GM18909 (cell line): ENCODE measurements at regions not wholly inside any gene's neighbourhood (a gene's known extent, or its start where the extent isn't known, plus 50 kb on each side); places are given as distances from the start of the nearest gene placed in this dataset.

Experiments used
- ATAC-seq: cut with Tn5 transposase; IDR thresholded peaks from one replicate; pipeline ENCODE4 v1.9.1; 2021; ENCODE audit warnings: mild to moderate bottlenecking; ENCODE audit not compliant: unreplicated experiment, poor library complexity

DNA sequence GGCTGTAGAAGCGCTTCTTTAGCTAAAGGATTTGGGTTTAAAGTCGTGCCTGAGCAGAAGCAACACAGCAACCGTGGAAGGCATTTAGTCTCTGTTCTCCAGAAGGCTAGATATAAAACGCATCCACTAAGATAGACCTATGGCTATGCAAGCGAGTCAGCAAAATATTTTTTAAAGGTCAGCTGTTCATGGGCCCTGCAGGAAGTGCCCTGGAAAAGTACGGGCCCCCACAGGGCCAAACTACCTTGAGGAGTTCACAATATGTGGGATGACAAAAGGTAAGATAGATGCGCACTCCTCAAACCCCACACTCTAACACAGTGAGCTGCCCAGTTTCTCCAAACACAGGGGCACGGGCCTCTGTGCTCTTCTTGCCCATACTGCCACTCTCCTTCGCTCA lies 261.6 kb downstream of the VPS13C start:
- no peak for ATAC-seq

DNA sequence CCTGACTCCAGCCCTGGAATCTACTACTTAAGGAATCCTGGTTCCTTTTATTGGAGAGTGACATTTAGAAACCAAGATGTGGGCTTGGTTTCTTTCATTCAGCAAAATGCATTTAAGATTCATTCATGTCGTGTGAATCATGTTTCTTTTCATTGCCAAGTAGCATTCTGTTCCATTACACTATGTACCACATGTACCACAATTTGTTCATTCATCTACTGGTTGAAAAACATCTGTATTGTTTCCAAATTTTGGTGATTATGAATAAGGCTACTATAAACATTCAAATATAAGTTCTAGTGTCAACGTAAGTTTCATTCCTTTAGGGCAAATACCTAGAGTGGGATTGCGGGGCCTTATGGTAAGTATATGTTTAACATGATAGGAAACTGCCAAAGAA lies 264.2 kb downstream of the VPS13C start:
- no peak for ATAC-seq

DNA sequence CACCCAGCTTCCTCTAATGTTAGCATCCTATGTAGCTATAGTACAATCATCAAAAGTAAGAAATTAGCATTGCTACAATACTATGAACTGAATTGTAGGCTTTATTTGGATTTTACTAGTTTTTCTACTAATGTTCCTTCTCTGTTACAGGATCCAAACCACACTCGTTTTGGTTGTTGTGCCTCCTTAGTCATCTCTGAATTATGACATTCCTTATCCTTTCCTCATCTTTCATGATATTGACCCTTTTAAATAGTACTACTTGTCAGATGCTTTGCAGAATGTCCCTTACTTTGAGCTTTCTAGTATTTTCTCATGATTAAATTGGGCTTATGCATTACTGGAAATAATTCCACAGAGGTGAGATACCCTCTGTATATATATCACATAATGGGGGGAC lies 265.4 kb downstream of the VPS13C start:
- no peak for ATAC-seq

DNA sequence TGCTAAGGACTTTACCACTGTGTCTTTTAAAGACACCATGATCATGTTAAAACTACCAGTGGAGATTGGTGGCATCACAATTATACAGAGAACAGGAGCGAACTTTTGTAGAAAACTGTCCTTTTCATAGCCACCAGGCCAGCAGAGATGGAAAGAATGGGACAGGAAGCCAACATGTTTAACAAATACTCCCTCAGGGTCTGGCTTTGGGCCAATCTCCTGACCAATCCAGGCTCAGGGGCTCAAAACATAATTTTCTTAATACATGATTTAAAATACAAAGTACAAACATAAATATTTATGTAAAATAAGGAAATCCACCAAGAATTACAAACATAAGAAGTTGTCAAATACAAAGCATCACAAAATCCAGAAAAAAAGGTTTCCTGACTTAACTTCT lies 266.0 kb downstream of the VPS13C start:
- ATAC-seq: no peak

DNA sequence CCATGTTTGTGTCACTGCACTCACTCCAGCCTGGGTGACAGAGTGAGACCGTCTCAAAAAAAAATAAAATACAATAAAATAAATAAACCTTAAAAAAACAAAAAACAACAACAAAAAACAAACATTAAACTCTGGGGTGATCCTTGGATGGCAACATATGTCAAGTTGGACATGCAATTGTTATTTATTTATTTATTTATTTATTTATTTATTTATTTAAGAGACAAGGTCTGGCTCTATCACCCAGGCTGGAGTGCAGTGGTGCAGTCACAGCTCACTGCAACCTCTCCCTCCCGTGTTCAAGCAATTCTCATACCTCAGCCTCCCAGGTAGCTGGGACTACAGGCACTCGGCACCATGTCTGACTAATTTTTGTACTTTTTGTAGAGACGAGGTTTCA lies 275.5 kb downstream of the VPS13C start:
- ATAC-seq: no peak

DNA sequence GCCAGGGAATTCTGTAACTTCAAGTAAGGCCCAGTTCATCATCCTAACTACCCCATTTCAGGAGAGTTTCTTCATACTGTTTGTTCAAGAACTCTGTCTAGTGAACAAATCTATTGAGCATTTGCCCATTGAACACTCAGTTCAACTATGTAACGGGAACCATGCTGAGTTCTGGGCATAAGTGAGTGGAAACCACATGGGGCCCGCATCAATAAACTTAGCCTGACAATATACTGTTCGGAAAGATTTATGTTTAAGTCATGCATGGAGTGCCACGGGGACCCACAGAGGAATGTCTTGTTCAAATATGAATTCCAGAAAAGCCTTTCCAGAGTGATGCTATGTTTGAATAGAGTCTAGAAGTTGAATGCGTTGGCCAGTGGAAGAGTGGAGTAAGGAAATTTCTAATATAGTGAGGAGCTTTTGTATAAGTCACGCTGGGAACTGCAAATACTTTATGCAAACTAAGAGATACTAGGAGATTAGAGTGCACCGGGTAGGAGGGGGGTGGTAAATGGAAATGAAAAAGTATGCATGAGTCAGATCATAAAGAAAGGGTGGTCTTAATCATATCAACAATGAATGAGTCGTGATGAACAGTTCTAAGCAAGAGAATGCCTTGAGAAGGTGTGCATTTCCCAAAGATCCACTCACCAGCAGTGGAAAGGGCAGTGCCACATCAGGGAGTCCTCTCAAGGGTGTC lies 279.8 kb downstream of the VPS13C start:
- no peak for ATAC-seq

DNA sequence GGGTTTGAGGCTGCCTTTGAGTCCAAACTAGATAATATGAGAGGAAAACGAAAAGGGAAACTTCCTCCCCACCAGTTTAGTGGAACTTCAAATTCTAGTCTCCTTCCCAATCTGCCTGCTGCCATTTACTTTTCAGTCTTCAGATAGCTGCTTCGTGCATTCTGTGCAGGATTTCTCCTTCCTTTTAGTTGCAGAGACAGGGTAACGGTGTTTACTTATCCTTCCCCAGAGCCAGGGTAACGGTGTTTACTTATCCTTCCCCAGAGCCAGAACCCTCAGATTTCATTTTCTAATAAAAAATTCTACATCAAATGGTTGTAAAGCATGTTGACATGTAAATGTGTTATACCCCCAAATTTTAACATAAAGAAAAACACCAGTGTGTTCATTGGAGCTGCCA lies 282.6 kb downstream of the VPS13C start:
- ATAC-seq: no peak

DNA sequence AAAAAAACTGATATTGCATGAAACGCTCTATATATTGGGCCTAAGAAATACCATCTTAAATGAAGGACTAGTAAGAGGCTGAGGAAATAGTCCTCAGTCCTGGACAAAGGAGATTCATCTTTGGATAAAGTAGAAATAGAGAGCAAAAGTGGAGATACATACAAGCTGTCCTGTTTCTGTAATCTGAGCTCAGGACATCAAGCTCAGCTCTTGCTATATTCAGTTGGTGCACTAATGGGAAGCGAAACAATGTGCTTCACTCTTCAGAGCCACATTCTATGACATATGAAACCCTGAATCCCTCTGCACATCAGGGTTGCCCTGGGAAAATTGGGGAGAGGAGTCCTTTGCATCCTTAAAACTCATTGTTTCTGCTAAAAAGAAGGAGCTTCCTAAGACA lies 290.7 kb downstream of the VPS13C start:
- ATAC-seq: no peak

DNA sequence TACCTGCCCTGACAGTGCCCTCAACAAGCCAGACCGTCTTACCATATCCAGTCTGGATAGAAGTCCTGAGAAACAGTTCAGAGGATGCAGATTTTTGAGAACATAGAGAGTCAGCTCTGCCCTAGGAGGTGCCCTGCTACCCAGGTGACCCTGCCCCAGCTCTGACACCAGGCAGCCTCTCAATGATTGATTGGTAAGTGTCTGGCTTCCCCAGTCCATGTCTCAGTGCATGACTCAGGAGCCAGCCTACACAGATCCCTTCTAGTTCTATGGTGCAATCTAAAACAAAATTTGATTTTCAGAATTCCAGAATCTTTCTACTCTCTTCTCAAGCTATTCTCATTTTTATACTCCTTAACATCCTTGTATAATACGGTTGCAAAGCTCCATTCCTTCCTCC lies 292.1 kb downstream of the VPS13C start:
- ATAC-seq: no peak

DNA sequence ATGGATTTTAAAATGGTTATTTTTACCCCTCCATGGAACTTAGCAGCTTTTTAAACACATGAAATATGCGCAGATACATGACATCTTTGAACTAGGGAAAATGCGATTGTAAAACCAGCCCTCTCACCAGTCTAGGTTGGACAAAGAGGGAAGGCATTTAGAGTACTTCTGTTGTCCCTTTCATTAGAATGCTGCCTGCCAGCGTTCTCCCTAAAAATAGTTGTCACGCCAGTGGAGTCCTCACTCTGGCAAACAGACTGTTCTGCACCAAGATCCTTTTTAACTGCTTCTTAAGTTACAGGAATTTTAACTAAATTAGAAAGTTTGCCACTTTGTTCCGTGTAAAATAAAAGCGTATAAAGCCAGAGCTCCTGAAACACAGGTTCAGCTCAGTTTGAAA lies 295.3 kb downstream of the VPS13C start:
- no peak for ATAC-seq

DNA sequence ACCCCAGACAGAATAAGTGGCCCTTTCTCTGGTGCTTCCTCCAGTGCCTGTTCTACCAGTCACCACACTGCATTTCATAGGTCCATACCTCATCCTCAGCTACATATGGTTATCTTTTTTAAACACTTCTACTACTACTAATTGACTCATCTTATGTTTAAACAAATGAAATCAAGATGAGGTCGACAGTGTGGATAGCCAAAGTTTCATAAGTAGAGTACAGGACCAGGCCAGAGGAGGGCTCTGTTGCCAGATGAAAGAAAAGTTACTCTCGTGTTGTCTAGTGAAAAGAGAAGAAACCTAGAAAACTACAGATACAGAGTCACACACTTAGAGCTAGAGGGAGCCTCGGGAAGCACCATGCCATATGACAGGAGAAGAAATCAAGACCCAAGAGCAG lies 296.1 kb downstream of the VPS13C start:
- ATAC-seq: no peak

DNA sequence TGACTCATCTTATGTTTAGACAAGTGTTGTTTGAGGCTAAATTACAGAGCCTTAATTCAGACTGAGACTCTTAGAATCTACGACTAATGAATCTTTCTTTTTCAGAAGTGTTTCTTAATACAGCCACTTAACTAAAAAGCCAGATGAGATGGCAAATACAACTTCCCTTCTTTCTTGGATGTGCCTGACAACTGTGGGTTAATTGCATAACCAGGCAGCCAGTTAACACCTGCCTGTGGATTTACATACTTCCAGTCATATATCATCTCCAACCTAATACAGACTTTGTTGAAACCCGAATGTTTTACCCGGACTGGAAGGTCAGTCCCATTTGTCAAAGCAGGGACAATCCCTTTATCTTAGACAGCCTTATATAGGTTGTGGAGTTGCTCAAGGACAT lies 297.6 kb downstream of the VPS13C start:
- ATAC-seq: no peak

DNA sequence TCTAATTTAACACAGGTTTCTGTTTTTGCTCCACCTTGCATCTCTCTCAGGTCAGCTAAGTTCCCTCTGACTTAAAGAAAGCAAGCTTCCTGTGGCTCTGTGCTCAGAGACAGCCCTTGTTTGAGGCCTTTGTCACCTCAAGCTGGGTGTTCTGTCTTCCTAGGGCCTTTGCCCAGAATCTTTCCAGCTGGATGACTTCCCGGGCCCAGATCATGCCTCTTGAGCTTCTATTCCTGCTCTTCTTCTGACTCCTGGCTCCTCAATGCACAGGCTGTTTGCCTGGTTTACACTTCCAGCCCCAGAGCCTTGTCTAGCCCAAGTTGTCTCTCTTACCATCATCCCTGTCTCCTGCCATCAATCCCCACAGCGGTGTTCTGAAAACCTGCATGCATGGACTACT lies 300.6 kb downstream of the VPS13C start:
- no peak for ATAC-seq

DNA sequence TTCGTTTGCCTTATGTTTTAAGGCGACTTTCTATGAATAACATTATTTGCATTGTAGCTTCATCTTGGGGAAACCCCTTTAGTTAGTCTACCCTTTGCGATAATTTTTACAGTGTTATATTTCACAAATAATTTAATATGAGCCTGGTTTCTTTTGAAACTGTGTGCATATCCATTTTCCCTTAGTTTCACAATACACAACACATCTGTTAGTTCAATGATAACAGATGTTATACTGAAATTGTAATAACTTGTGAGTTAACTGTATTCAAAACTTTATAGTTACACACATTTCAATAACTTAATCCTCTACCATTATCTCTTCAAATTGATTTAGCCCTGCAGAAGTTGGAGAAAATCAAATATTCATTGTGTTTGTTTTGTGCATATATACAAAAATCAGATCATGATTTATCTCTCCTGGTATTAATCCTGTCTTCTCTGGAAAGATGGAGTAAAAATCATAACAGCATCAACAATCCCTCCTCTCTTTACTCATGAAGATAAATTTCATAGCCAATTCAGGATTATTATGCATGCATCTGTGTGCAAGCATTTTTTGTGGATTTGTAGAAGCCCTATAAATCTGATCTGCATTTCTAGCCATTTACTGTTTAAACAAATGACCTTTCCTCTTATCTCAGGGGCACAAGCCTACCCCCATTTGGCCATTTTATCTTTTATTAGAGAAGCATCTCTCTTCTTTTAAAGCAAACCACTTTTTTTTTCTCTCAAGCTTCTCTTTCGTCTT lies 304.0 kb downstream of the VPS13C start:
- no peak for ATAC-seq

DNA sequence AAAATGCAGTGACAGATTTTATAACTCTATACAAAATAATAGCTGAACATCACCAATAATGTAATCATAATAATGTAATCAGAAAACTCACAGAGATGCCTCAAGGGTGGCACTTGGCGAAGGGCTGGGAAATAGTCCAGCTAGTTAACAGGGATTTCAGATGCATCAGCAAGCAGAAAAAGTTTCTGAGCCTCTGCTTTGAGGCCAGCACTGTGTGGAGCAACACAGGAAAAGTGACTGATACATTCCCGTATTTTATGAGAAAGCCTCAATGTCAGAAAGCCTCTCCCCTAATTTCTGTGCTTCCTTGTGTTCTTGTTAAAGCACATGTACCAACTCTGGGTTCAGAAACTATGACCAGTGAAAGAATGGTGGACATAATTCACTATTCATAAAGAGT lies 304.8 kb downstream of the VPS13C start:
- ATAC-seq: no peak

DNA sequence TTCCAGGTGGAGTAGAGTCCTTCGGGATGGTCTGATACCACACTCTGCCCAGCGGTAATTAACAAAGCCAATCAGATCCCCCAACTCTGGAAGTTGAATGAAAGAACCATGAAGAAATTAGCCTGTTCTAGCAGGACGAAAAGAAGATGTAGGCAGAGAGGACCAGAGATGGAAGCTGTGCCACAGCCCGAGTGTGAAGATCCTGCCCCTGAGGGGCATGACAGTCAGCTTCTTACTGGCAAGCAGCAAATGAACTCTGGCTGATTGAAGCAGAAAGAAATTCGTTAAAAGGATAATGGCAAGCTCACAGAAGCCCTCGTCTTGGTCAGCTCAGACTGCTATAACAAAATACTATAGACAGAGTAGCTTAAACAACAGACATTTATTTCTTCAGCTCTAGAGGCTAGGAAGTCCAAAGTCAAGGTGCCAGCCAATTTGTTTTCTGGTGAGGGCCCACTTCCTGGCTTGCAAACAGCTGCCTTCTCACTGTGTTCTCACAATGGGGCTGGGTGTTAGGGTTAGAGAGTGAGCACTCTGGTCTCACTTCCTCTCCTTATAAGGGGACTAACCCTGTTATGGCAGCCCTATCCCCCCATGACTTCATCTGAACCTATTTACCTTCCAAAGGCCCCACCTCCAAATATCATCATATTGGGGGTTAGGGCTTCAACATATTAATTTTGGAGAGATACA lies 307.1 kb downstream of the VPS13C start:
- no peak for ATAC-seq

DNA sequence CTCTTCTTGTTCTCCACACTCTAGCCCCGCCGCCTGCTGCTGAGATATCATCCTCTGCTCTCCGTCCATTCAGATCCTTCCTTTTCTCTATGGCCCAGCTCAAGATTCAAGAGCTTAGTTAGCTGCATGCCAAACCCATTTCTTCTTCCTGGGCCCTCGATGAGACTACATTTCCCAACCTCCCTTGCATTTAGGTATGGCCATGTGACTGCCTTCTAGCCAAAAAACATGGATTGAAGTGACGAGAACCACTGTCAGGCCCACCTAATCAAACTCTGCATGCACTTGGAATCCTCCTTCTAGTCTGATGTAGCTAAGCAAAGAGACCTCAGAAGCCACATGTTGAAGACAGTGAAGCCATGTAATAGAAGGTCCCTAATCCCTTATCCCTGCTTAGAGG lies 308.2 kb downstream of the VPS13C start:
- ATAC-seq: no peak

DNA sequence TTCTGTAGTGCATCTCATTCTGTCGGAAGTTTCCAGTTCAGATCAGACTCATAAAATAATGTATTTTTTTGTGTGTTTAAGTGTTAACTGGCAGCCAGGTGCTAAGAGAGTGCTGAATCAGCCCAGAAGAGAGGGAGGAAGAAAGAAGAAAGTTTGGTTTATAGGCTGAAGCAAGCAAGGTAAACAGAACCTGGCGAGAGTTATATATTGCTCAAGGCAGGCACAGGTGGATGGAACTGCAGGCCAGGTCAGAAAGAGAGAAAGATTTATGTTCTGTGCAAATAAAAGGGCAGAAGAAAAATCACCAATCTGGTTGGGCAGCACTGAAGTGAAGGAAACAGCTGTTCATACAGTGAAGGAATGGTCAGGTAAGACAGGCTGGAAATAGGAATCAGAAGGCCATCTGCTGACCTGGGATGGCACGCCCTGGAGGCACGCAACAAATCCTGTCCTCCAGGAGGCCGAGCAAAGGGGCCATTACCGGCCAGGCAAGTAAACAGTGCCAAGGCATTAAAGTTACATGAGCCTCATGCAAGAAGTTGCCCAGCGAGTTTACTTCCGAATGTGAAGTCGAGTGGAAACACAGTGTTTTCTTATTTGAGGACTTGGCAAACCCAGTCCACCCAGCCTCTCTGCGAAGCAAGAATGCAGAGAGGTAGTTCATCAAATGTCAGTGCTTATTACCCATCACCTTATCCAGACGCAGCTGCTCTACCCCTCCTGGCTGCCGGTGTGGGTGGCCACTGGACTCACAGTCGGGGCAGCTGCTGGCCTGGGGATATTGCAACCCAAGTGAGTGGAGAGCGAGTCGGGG lies 309.8 kb downstream of the VPS13C start:
- ATAC-seq: no peak

DNA sequence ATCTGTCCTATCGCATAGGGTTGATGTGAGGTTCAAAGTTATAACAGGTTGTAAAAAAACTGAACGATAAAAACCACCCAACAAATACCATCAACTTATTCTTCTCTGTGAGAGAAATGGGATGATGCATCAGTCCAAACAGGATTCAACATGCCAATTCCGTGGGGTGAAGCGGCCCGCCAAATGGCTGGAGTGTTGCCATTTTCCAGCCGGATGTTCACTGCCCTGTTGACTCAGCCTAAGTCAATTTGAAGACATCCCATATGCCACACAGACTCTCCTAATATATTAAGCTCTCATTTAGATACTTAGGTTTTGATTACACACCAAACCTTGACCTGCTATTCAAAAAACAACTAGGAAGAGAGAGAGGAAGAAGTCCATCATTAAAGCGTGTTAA lies 311.1 kb downstream of the VPS13C start:
- ATAC-seq: no peak

DNA sequence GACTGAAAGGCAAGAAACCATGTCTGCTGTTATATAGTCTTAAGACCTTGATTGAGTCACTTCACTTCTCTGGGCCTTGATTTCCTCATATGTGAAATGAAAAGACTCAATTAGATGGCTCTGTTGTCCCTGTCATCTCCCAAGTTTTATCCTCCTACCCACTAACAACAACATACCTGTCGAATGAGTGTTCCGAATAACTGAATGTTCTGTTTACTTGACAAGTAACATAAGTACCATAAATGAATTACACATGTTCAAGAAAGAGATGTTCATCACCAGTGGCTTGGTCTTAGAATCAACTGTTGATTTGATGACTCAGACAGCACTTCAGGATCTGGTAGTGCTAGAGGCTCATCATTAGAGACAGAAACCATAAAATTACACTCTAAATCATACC lies 311.7 kb downstream of the VPS13C start:
- no peak for ATAC-seq

DNA sequence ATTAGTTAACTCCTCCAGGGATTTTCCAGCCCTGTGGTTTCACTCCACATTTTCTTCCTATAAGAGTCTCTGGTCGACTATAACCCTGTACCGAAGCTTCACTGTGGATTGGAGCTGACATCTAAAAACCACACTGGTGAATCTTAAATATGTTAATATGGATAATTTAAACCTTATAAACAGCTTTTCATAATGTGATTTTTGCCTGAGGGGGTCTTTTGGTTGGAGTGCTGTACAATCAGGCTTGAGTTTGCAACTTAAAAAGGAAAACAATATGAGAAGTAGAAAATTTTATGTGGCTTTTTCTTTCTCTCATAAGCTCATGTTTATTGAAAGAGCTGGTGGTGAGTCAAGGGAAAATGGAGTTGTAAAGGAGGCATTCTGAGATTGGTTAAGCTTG lies 313.7 kb downstream of the VPS13C start:
- no peak for ATAC-seq
